Vagina (tissue), 2 donors: ENCODE measurements at regions not wholly inside any gene's neighbourhood (a gene's known extent, or its start where the extent isn't known, plus 50 kb on each side); places are given as distances from the start of the nearest gene placed in this dataset.

ENCODE experiments used
- DNase-seq, 2 donors: peaks; one replicate each; pipeline ENCODE4 v3.0.0-alpha.2; 2017; ENCODE audit errors: extremely low spot score in 2 of 2
- H3K27ac ChIP-seq: fragments of 200-600 bp; sonication (generic); one replicate; pipeline ENCODE4 v1.5.1; 2019
- H3K27me3 ChIP-seq: fragments of 200-600 bp; sonication (generic); one replicate; pipeline ENCODE4 v1.5.1; 2019
- H3K36me3 ChIP-seq, 2 donors: fragments of 200-600 bp; sonication (generic); one replicate each; pipeline ENCODE4 v1.5.1; 2017 to 2019
- H3K4me1 ChIP-seq: fragments of 200-600 bp; sonication (generic); one replicate; pipeline ENCODE4 v1.5.1; 2019
- H3K4me3 ChIP-seq, 2 donors: fragments of 200-600 bp; sonication (generic); 1 replicate in 1 of 2; 2 replicates in 1 of 2; pipeline ENCODE4 v1.5.1; 2016 to 2019
- H3K9me3 ChIP-seq: fragments of 200-600 bp; sonication (generic); one replicate; pipeline ENCODE4 v1.5.1; 2019
- CTCF ChIP-seq, 3 experiments: fragments of 450-650 bp in 2 of 3; fragments of 200-600 bp in 1 of 3; sonication (generic) in 1 of 3; IDR thresholded peaks; one replicate each; pipeline ENCODE4 v1.5.1; 2017 to 2019; ENCODE audit warnings: antibody characterized with exemption in 3 of 3, mild to moderate bottlenecking in 2 of 3, moderate library complexity in 2 of 3
- POLR2A ChIP-seq, 2 donors: fragments of 450-650 bp; IDR thresholded peaks; one replicate each; pipeline ENCODE4 v1.6.1; 2017; ENCODE audit warnings: antibody characterized with exemption in 2 of 2, mild to moderate bottlenecking in 2 of 2, moderate library complexity in 2 of 2
- POLR2AphosphoS5 ChIP-seq, 2 donors: sonication (generic); formaldehyde crosslinking; IDR thresholded peaks; one replicate each; pipeline ENCODE4 v1.9.0; 2017; ENCODE audit warnings: antibody characterized with exemption in 2 of 2, mild to moderate bottlenecking in 2 of 2, low read depth in 1 of 2; ENCODE audit not compliant: insufficient read depth in 1 of 2
- intact Hi-C: fragments of 100-400 bp; cut with DNase I; formaldehyde crosslinking; loops from one replicate; pipeline ENCODE4 v1.15.1; 2023

- no peaks in the 10 kb centered on the region for H3K4me1 ChIP-seq
- H3K27me3 ChIP-seq = no peaks in the 10 kb centered on the region
- intact Hi-C loops = no loop called here
- no peaks in the 10 kb centered on the region for H3K9me3 ChIP-seq
- no peak overlapping the region for H3K27ac ChIP-seq
- no peak for DNase-seq
- H3K4me3 ChIP-seq = no peak overlapping the region
- no peak for TF ChIP-seq CTCF (IDR thresholded peaks at IDR 0.05)
- TF ChIP-seq POLR2AphosphoS5 (IDR thresholded peaks at IDR 0.05; ENCODE audit: insufficient read depth in 1 of 2, low read depth in 1 of 2) = no peak
- no peak for TF ChIP-seq POLR2A (IDR thresholded peaks at IDR 0.05)
- no peaks in the 10 kb centered on the region for H3K36me3 ChIP-seq
These were observed 2637.4 kb downstream of the ARAP2 start for GRCh38 chr4:33606951-33607350.

- no peaks in the 10 kb centered on the region for H3K36me3 ChIP-seq
- H3K4me3 ChIP-seq = no peak overlapping the region
- intact Hi-C loops = no loop called here
- DNase-seq = no peak
- no peaks in the 10 kb centered on the region for H3K4me1 ChIP-seq
- H3K9me3 ChIP-seq = no peaks in the 10 kb centered on the region
- H3K27me3 ChIP-seq = no peaks in the 10 kb centered on the region
- no peak for TF ChIP-seq CTCF (IDR thresholded peaks at IDR 0.05)
- no peak for TF ChIP-seq POLR2A (IDR thresholded peaks at IDR 0.05)
- no peak for TF ChIP-seq POLR2AphosphoS5 (IDR thresholded peaks at IDR 0.05; ENCODE audit: insufficient read depth in 1 of 2, low read depth in 1 of 2)
- H3K27ac ChIP-seq = no peak overlapping the region
These were observed 2628.2 kb downstream of the ARAP2 start for GRCh38 chr4:33616121-33616520.

GRCh38 chr4:33625748-33626147 lies 2618.6 kb downstream of the ARAP2 start:
- Histone ChIP-seq H3K27me3 (no peaks in the 10 kb centered on the region), H3K9me3 (no peaks in the 10 kb centered on the region), H3K4me3 (no peak overlapping the region), H3K27ac (no peak overlapping the region), H3K4me1 (no peaks in the 10 kb centered on the region), H3K36me3 (no peaks in the 10 kb centered on the region)
- DNase-seq = no peak
- intact Hi-C loops = no loop called here
- TF ChIP-seq CTCF (IDR thresholded peaks at IDR 0.05) = no peak
- TF ChIP-seq POLR2A (IDR thresholded peaks at IDR 0.05) = no peak
- no peak for TF ChIP-seq POLR2AphosphoS5 (IDR thresholded peaks at IDR 0.05; ENCODE audit: insufficient read depth in 1 of 2, low read depth in 1 of 2)

- Histone ChIP-seq H3K4me1 (no peaks in the 10 kb centered on the region), H3K27ac (no peak overlapping the region), H3K27me3 (no peaks in the 10 kb centered on the region), H3K36me3 (no peaks in the 10 kb centered on the region), H3K4me3 (no peak overlapping the region), H3K9me3 (no peaks in the 10 kb centered on the region)
- no peak for DNase-seq
- TF ChIP-seq POLR2AphosphoS5 (IDR thresholded peaks at IDR 0.05; ENCODE audit: insufficient read depth in 1 of 2, low read depth in 1 of 2) (no peak), CTCF (IDR thresholded peaks at IDR 0.05) (no peak), POLR2A (IDR thresholded peaks at IDR 0.05) (no peak)
- intact Hi-C loops = no loop called here
These were observed 2618.1 kb downstream of the ARAP2 start for GRCh38 chr4:33626221-33626620.

GRCh38 chr4:33628296-33628695 lies 2616.0 kb downstream of the ARAP2 start:
- no peaks in the 10 kb centered on the region for H3K9me3 ChIP-seq
- no peak overlapping the region for H3K4me3 ChIP-seq
- intact Hi-C loops = no loop called here
- no peaks in the 10 kb centered on the region for H3K27me3 ChIP-seq
- H3K36me3 ChIP-seq = no peaks in the 10 kb centered on the region
- TF ChIP-seq POLR2AphosphoS5 (IDR thresholded peaks at IDR 0.05; ENCODE audit: insufficient read depth in 1 of 2, low read depth in 1 of 2) (no peak), CTCF (IDR thresholded peaks at IDR 0.05) (no peak), POLR2A (IDR thresholded peaks at IDR 0.05) (no peak)
- H3K4me1 ChIP-seq = no peaks in the 10 kb centered on the region
- no peak overlapping the region for H3K27ac ChIP-seq
- no peak for DNase-seq
